Tongue (tissue), 1 donor: ENCODE measurements at regions not wholly inside any gene's neighbourhood (a gene's known extent, or its start where the extent isn't known, plus 50 kb on each side); places are given as distances from the start of the nearest gene placed in this dataset.
"Not testable (repeated sequence)": the region's sequence is repeated elsewhere in the genome, so short reads cannot be mapped to it uniquely, and the experiment has no call there.

Experiments
- DNase-seq: peaks from one replicate; pipeline ENCODE4 v3.0.0-alpha.2; 2015

- peak; percentile 79 for DNase-seq
These were observed 323.5 kb downstream of the FOXO1 start for GRCh38 chr13:40342901-40343300.

GRCh38 chr13:40343550-40344269 lies 322.7 kb downstream of the FOXO1 start:
- DNase-seq = peak; percentile 27

GRCh38 chr13:40344270-40345148 lies 321.9 kb downstream of the FOXO1 start:
- DNase-seq = peak; percentile 45

GRCh38 chr13:40345149-40345514 lies 321.3 kb downstream of the FOXO1 start:
- no peak for DNase-seq

- DNase-seq = no peak
These were observed 320.6 kb downstream of the FOXO1 start for GRCh38 chr13:40345654-40346372.

- DNase-seq = no peak
These were observed 319.8 kb downstream of the FOXO1 start for GRCh38 chr13:40346592-40346991.

- DNase-seq = no peak
These were observed 318.3 kb downstream of the FOXO1 start for GRCh38 chr13:40348096-40348679.

- DNase-seq = no peak
These were observed 316.0 kb downstream of the FOXO1 start for GRCh38 chr13:40350283-40350992.

- DNase-seq = no peak
These were observed 314.7 kb downstream of the FOXO1 start for GRCh38 chr13:40351537-40352379.

GRCh38 chr13:40352380-40352778 lies 314.1 kb downstream of the FOXO1 start:
- peak; percentile 81 for DNase-seq

GRCh38 chr13:40352802-40353562 lies 313.5 kb downstream of the FOXO1 start:
- DNase-seq = peak; percentile 93

- no peak for DNase-seq
These were observed 311.2 kb downstream of the FOXO1 start for GRCh38 chr13:40355126-40355724.

GRCh38 chr13:40356011-40356410 lies 310.4 kb downstream of the FOXO1 start:
- no peak for DNase-seq

GRCh38 chr13:40356458-40356857 lies 310.0 kb downstream of the FOXO1 start:
- DNase-seq = not testable (repeated sequence)

- DNase-seq = no peak
These were observed 303.9 kb downstream of the FOXO1 start for GRCh38 chr13:40362502-40362901.

GRCh38 chr13:40363653-40364052 lies 302.8 kb downstream of the FOXO1 start:
- DNase-seq = no peak

- DNase-seq = no peak
These were observed 300.3 kb downstream of the FOXO1 start for GRCh38 chr13:40366119-40366518.

- no peak for DNase-seq
These were observed 298.1 kb downstream of the FOXO1 start for GRCh38 chr13:40368127-40368891.

- no peak for DNase-seq
These were observed 295.8 kb downstream of the FOXO1 start for GRCh38 chr13:40370661-40371060.
